ENCODE measurements at regions not wholly inside any gene's neighbourhood (a gene's known extent, or its start where the extent isn't known, plus 50 kb on each side); places are given as distances from the start of the nearest gene placed in this dataset.

- DNase-seq (ENCODE audit: low read depth, low spot score) (no peak), FAIRE-seq (no peak)
- Histone ChIP-seq H3K4me1 (ENCODE audit: control insufficient read depth, extremely low read depth, insufficient read depth, low read length) (no peaks in the 10 kb centered on the region), H3K79me2 (ENCODE audit: control insufficient read depth, insufficient read depth, low read length) (no peaks in the 10 kb centered on the region), H3K4me3 (replicated peaks in 1 of 3; ENCODE audit: insufficient read depth in 1 of 3, low read depth in 1 of 3, low read length in 3 of 3) (no peak overlapping the region), H3K9me1 (replicated peaks; ENCODE audit: control insufficient read depth, extremely low read depth, insufficient read depth, low read length) (no peaks in the 10 kb centered on the region), H3K9me3 (replicated peaks; ENCODE audit: control insufficient read depth, insufficient read depth, low read length) (no peaks in the 10 kb centered on the region), H3K9ac (replicated peaks; ENCODE audit: extremely low read depth, insufficient read depth, low read length) (no peak overlapping the region), H3K27me3 (ENCODE audit: control insufficient read depth in 2 of 2, insufficient read depth in 2 of 2, low read length in 2 of 2) (no peaks in the 10 kb centered on the region), H3K36me3 (ENCODE audit: control insufficient read depth in 2 of 2, extremely low read depth in 1 of 2, insufficient read depth in 2 of 2, low read length in 2 of 2) (no peaks in the 10 kb centered on the region), H2AFZ (ENCODE audit: low read depth, low read length) (no peak overlapping the region), H3K4me2 (ENCODE audit: insufficient read depth, low read length) (no peak overlapping the region), H4K20me1 (replicated peaks; ENCODE audit: control insufficient read depth, extremely low read depth, insufficient read depth, low read length) (no peaks in the 10 kb centered on the region), H3K27ac (ENCODE audit: insufficient read depth, low read depth, low read length) (no peak overlapping the region)
- dilution Hi-C loops (cut with MboI; ENCODE audit: extremely low pct_ligation_motif_present, low sequenced_read_pairs) = no loop called here
- CTCF ChIA-PET = interaction anchor here (1.2 kb wide), 2 partner anchors 14 to 217 kb away, joined by 4 read pairs; no protein-coding TSS in a partner anchor
- BruUV-seq (replicated peaks) = no TSS peak
- TF ChIP-seq, protein P1, sequence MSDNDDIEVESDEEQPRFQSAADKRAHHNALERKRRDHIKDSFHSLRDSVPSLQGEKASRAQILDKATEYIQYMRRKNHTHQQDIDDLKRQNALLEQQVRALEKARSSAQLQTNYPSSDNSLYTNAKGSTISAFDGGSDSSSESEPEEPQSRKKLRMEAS (IDR thresholded peaks at IDR 0.05; ENCODE audit: insufficient read depth, insufficient read length) = no peak
- TF ChIP-seq MYC (IDR thresholded peaks at IDR 0.05; ENCODE audit: low read depth, low read length) = no peak
- TF ChIP-seq POLR2AphosphoS5 (IDR thresholded peaks at IDR 0.05; ENCODE audit: insufficient read depth, low read depth, low read length) = no peak
- TF ChIP-seq JUN (IDR thresholded peaks at IDR 0.05; ENCODE audit: borderline replicate concordance, insufficient read depth, insufficient read length, low read depth) = no peak
- no peak for TF ChIP-seq EZH2 (IDR thresholded peaks at IDR 0.05; ENCODE audit: borderline replicate concordance, low read depth, low read length, severe bottlenecking)
- intact Hi-C loops (cut with micrococcal nuclease) = no loop called here
- POLR2A ChIA-PET = no interaction called here
These were observed 78.3 kb upstream of the BARHL2 start for GRCh38 chr1:90795431-90795830.

DNA sequence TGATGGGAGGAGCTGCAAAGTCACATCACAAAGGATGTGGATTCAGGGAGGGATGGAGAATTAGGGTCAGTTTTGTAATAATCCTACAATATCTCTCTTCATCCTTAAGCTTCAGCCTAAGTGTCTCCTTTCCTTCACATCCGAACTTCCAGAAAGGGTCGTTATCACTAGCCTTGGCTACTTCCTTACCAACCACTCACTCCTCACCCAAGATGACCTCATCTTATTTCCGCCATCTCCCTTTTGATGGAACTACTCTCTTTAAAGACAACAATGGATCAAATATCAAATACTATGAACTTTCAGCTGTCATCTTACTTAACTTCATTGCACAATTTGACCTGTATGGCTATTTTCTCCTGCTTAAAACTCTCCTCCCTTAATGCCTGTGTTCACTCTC is 69.6 kb upstream of the BARHL2 start:
- DNase-seq (ENCODE audit: low read depth, low spot score) (no peak), FAIRE-seq (no peak)
- Histone ChIP-seq H3K27me3 (ENCODE audit: control insufficient read depth in 2 of 2, insufficient read depth in 2 of 2, low read length in 2 of 2) (no peaks in the 10 kb centered on the region), H4K20me1 (replicated peaks; ENCODE audit: control insufficient read depth, extremely low read depth, insufficient read depth, low read length) (no peaks in the 10 kb centered on the region), H3K4me3 (replicated peaks in 1 of 3; ENCODE audit: insufficient read depth in 1 of 3, low read depth in 1 of 3, low read length in 3 of 3) (no peak overlapping the region), H3K9ac (replicated peaks; ENCODE audit: extremely low read depth, insufficient read depth, low read length) (no peak overlapping the region), H3K36me3 (ENCODE audit: control insufficient read depth in 2 of 2, extremely low read depth in 1 of 2, insufficient read depth in 2 of 2, low read length in 2 of 2) (no peaks in the 10 kb centered on the region), H3K4me2 (ENCODE audit: insufficient read depth, low read length) (no peak overlapping the region), H3K4me1 (ENCODE audit: control insufficient read depth, extremely low read depth, insufficient read depth, low read length) (no peaks in the 10 kb centered on the region), H3K79me2 (ENCODE audit: control insufficient read depth, insufficient read depth, low read length) (no peaks in the 10 kb centered on the region), H3K9me3 (replicated peaks; ENCODE audit: control insufficient read depth, insufficient read depth, low read length) (no peaks in the 10 kb centered on the region), H3K27ac (ENCODE audit: insufficient read depth, low read depth, low read length) (no peak overlapping the region), H2AFZ (ENCODE audit: low read depth, low read length) (no peak overlapping the region), H3K9me1 (replicated peaks; ENCODE audit: control insufficient read depth, extremely low read depth, insufficient read depth, low read length) (no peaks in the 10 kb centered on the region)
- BruUV-seq (replicated peaks) = no TSS peak
- intact Hi-C loops (cut with micrococcal nuclease) (no loop called here), dilution Hi-C loops (cut with MboI; ENCODE audit: extremely low pct_ligation_motif_present, low sequenced_read_pairs) (no loop called here)
- no peak for TF ChIP-seq MYC (IDR thresholded peaks at IDR 0.05; ENCODE audit: low read depth, low read length)
- TF ChIP-seq POLR2A (IDR thresholded peaks at IDR 0.05; ENCODE audit: low read depth, low read length) = no peak
- TF ChIP-seq GATA2 (IDR thresholded peaks at IDR 0.05; ENCODE audit: insufficient read depth, insufficient read length, low read depth, low read length) = no peak
- no peak for TF ChIP-seq EZH2 (IDR thresholded peaks at IDR 0.05; ENCODE audit: borderline replicate concordance, low read depth, low read length, severe bottlenecking)
- TF ChIP-seq FOS (IDR thresholded peaks at IDR 0.05; ENCODE audit: borderline replicate concordance, insufficient read depth, low read length) = no peak
- TF ChIP-seq POLR2AphosphoS5 (IDR thresholded peaks at IDR 0.05; ENCODE audit: insufficient read depth, low read depth, low read length) = no peak
- no peak for TF ChIP-seq JUN (IDR thresholded peaks at IDR 0.05; ENCODE audit: borderline replicate concordance, insufficient read depth, insufficient read length, low read depth)
- TF ChIP-seq, protein P2, sequence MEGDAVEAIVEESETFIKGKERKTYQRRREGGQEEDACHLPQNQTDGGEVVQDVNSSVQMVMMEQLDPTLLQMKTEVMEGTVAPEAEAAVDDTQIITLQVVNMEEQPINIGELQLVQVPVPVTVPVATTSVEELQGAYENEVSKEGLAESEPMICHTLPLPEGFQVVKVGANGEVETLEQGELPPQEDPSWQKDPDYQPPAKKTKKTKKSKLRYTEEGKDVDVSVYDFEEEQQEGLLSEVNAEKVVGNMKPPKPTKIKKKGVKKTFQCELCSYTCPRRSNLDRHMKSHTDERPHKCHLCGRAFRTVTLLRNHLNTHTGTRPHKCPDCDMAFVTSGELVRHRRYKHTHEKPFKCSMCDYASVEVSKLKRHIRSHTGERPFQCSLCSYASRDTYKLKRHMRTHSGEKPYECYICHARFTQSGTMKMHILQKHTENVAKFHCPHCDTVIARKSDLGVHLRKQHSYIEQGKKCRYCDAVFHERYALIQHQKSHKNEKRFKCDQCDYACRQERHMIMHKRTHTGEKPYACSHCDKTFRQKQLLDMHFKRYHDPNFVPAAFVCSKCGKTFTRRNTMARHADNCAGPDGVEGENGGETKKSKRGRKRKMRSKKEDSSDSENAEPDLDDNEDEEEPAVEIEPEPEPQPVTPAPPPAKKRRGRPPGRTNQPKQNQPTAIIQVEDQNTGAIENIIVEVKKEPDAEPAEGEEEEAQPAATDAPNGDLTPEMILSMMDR (IDR thresholded peaks at IDR 0.05; ENCODE audit: extremely low read depth in 1 of 2, insufficient read depth in 1 of 2, low read depth in 1 of 2, low read length in 2 of 2) = no peak
- TF ChIP-seq, protein P1 (IDR thresholded peaks at IDR 0.05; ENCODE audit: insufficient read depth, insufficient read length) = no peak
- ChIA-PET POLR2A (no interaction called here), CTCF (interaction anchor here (0.7 to 2.0 kb wide), 2 partner anchors 29 to 46 kb away, joined by 3 to 6 read pairs; no protein-coding TSS in a partner anchor)
